Osteoblast (primary cell): ENCODE measurements at regions not wholly inside any gene's neighbourhood (a gene's known extent, or its start where the extent isn't known, plus 50 kb on each side); places are given as distances from the start of the nearest gene placed in this dataset.
A peak's percentile ranks its signal among the peaks of the same experiment; 100 is the strongest.
"Not testable (repeated sequence)": the region's sequence is repeated elsewhere in the genome, so short reads cannot be mapped to it uniquely, and the experiment has no call there.

Experiments used
- DNase-seq: peaks from one replicate; pipeline ENCODE4 v3.0.0; 2011; ENCODE audit warnings: low spot score, mixed read lengths; ENCODE audit not compliant: insufficient read length; ENCODE audit errors: missing footprints
- H2AFZ ChIP-seq: 2 replicates; pipeline ENCODE4 v1.6.0; 2011; ENCODE audit warnings: mild to moderate bottlenecking, low read length
- H3K27ac ChIP-seq: 2 replicates; pipeline ENCODE4 v1.5.1; 2011; ENCODE audit warnings: mild to moderate bottlenecking, low read depth, low read length, moderate library complexity
- H3K27me3 ChIP-seq: 2 replicates; pipeline ENCODE4 v1.6.0; 2012; ENCODE audit warnings: mild to moderate bottlenecking, control low read depth, inconsistent platforms, low read length, moderate library complexity; ENCODE audit not compliant: insufficient read depth
- H3K36me3 ChIP-seq: 2 replicates; pipeline ENCODE4 v1.5.1; 2011; ENCODE audit warnings: mild to moderate bottlenecking, low read length, control low read depth, moderate library complexity; ENCODE audit not compliant: insufficient read depth
- H3K4me1 ChIP-seq: 2 replicates; pipeline ENCODE4 v1.5.1; 2011; ENCODE audit warnings: mild to moderate bottlenecking, low read length, control low read depth, moderate library complexity; ENCODE audit not compliant: insufficient read depth
- H3K4me2 ChIP-seq: 2 replicates; pipeline ENCODE4 v1.6.0; 2011; ENCODE audit warnings: mild to moderate bottlenecking, low read length; ENCODE audit not compliant: insufficient read depth
- H3K4me3 ChIP-seq: fragments of 200-600 bp; sonication (generic); 3 replicates; pipeline ENCODE4 v1.5.1; 2012; ENCODE audit warnings: mild to moderate bottlenecking, low read length, inconsistent platforms; ENCODE audit not compliant: insufficient read depth
- H3K79me2 ChIP-seq: 2 replicates; pipeline ENCODE4 v1.6.0; 2012; ENCODE audit warnings: mild to moderate bottlenecking, low read length, control low read depth, inconsistent platforms; ENCODE audit not compliant: insufficient read depth
- H3K9me3 ChIP-seq: 2 replicates; pipeline ENCODE4 v1.5.1; 2011; ENCODE audit warnings: low read depth, low read length, control low read depth
- H4K20me1 ChIP-seq: 2 replicates; pipeline ENCODE4 v1.6.0; 2012; ENCODE audit warnings: mild to moderate bottlenecking, low read length, control low read depth; ENCODE audit not compliant: insufficient read depth
- CTCF ChIP-seq: IDR thresholded peaks from 2 replicates; pipeline ENCODE4 v1.5.1; 2011; ENCODE audit warnings: mild to moderate bottlenecking, low read depth, low read length, moderate library complexity; ENCODE audit errors: extremely low read depth

GRCh38 chr2:16729335-16729734 is 63.7 kb upstream of the CYRIA start:
- TF ChIP-seq CTCF: no peak
- no peak overlapping the region for H2AFZ ChIP-seq

GRCh38 chr2:16728351-16729136 is 62.9 kb upstream of the CYRIA start:
- DNase-seq: no peak
- no peaks in the 10 kb centered on the region for H3K9me3 ChIP-seq
- H3K27me3 ChIP-seq: no peaks in the 10 kb centered on the region
- H3K27ac ChIP-seq: no peak overlapping the region
- H2AFZ ChIP-seq: no peak overlapping the region
- no peaks in the 10 kb centered on the region for H3K79me2 ChIP-seq
- H3K4me1 ChIP-seq: no peaks in the 10 kb centered on the region
- H3K4me2 ChIP-seq: no peak overlapping the region
- H3K36me3 ChIP-seq: no peaks in the 10 kb centered on the region
- no peaks in the 10 kb centered on the region for H4K20me1 ChIP-seq
- H3K4me3 ChIP-seq: no peak overlapping the region
- TF ChIP-seq CTCF: no peak

More at GRCh38 chr2:16729335-16729734, 63.7 kb upstream of the CYRIA start:
- Histone ChIP-seq H3K79me2 (no peaks in the 10 kb centered on the region), H3K4me2 (no peak overlapping the region), H3K27ac (no peak overlapping the region), H3K36me3 (no peaks in the 10 kb centered on the region), H4K20me1 (no peaks in the 10 kb centered on the region), H3K9me3 (no peaks in the 10 kb centered on the region), H3K4me1 (no peaks in the 10 kb centered on the region), H3K4me3 (no peak overlapping the region), H3K27me3 (no peaks in the 10 kb centered on the region)
- no peak for DNase-seq

- H4K20me1 ChIP-seq, H3K79me2 ChIP-seq, H3K36me3 ChIP-seq, DNase-seq, H3K9me3 ChIP-seq, H2AFZ ChIP-seq, H3K4me2 ChIP-seq, H3K4me1 ChIP-seq, H3K27ac ChIP-seq, H3K4me3 ChIP-seq, H3K27me3 ChIP-seq: not testable (repeated sequence)
Measured at GRCh38 chr2:16727849-16728248, 62.2 kb upstream of the CYRIA start.

- Histone ChIP-seq H2AFZ (no peak overlapping the region), H3K27me3 (no peaks in the 10 kb centered on the region), H3K79me2 (no peaks in the 10 kb centered on the region), H3K9me3 (no peaks in the 10 kb centered on the region), H4K20me1 (no peaks in the 10 kb centered on the region), H3K4me2 (no peak overlapping the region), H3K4me3 (no peak overlapping the region), H3K4me1 (no peaks in the 10 kb centered on the region), H3K36me3 (no peaks in the 10 kb centered on the region), H3K27ac (no peak overlapping the region)
- peak; percentile 35 for DNase-seq
- TF ChIP-seq CTCF: peak; percentile 30
Measured at GRCh38 chr2:16727256-16727655, 61.6 kb upstream of the CYRIA start.
